ENCODE measurements at regions not wholly inside any gene's neighbourhood (a gene's known extent, or its start where the extent isn't known, plus 50 kb on each side); places are given as distances from the start of the nearest gene placed in this dataset.

DNA sequence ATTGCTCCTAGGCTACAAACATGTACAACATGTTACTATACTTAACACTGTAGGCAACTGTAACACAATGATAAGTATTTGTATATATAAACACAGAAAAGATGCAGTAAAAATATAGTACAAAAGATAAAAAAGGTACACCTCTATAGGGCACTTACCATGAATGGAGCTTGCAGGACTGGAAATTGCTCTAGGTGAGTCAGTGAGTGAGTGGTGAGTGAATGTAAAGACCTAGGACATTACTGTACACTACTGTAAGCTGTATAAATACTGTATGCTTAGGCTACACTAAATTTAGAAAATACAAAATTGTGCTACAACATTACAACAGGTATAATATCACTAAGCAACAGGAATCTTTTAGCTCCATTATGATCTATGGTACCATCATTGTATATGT, 312.0 kb upstream of the PREP start:
- H3K4me1 ChIP-seq: no peaks in the 10 kb centered on the region
- no peak for ATAC-seq
- in situ Hi-C loops (cut with MboI; ENCODE audit: low sequenced_read_pairs in 4 of 4) (no loop called here), intact Hi-C loops (cut with DNase I; ENCODE audit: low total_unique reads) (no loop called here)
- H3K4me3 ChIP-seq: no peak overlapping the region
- no peaks in the 10 kb centered on the region for H3K36me3 ChIP-seq
- TF ChIP-seq, protein P1, sequence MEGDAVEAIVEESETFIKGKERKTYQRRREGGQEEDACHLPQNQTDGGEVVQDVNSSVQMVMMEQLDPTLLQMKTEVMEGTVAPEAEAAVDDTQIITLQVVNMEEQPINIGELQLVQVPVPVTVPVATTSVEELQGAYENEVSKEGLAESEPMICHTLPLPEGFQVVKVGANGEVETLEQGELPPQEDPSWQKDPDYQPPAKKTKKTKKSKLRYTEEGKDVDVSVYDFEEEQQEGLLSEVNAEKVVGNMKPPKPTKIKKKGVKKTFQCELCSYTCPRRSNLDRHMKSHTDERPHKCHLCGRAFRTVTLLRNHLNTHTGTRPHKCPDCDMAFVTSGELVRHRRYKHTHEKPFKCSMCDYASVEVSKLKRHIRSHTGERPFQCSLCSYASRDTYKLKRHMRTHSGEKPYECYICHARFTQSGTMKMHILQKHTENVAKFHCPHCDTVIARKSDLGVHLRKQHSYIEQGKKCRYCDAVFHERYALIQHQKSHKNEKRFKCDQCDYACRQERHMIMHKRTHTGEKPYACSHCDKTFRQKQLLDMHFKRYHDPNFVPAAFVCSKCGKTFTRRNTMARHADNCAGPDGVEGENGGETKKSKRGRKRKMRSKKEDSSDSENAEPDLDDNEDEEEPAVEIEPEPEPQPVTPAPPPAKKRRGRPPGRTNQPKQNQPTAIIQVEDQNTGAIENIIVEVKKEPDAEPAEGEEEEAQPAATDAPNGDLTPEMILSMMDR (IDR thresholded peaks at IDR 0.05 in 4 of 5, conservative IDR thresholded peaks at IDR 0.05 in 1 of 5): no peak
- no peak for TF ChIP-seq POLR2A (IDR thresholded peaks at IDR 0.05)
- H3K27me3 ChIP-seq: no peaks in the 10 kb centered on the region
- peaks cover 0 to 12% (median 0%) of the 10 kb centered on the region in 3 donors for H3K9me3 ChIP-seq
- H3K27ac ChIP-seq: no peak overlapping the region
- no peak for DNase-seq

DNA sequence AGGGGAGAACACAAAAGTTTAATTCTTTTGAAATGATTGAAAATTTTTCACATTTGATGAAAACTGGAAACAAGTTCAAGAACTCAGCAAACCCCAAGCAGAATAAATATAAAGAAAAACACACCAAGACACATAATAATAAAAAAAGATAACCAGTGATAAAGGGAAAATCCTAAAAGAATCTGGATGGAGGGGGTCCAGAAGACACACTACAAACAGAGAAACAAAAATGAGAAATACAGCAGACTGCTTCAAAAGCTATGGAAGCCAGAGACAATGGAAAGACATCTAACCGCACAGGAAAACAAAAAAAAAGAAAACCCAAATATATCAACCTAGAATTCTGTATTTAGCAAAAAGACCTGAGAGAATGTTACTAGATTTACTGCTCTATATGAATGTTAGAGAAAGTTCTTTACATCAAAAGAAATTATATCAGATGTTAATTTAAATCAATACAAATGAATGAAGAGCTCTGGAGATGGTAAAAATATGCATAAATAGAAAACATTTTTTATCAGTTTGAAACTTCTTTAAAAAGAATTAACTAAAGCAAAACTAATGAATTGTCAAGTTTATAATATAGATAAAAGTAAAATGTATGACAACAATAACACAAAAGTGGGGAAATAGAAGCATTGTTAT, 310.7 kb upstream of the PREP start:
- intact Hi-C loops (cut with DNase I; ENCODE audit: low total_unique reads): no loop called here
- Histone ChIP-seq H3K36me3 (no peaks in the 10 kb centered on the region), H3K27me3 (no peaks in the 10 kb centered on the region), H3K27ac (no peak overlapping the region), H3K4me1 (no peaks in the 10 kb centered on the region), H3K4me3 (no peak overlapping the region), H3K9me3 (peaks cover 0 to 12% (median 0%) of the 10 kb centered on the region in 3 donors)
- ATAC-seq: no peak
- TF ChIP-seq, protein P1 (IDR thresholded peaks at IDR 0.05 in 4 of 5, conservative IDR thresholded peaks at IDR 0.05 in 1 of 5): no peak
- no peak for TF ChIP-seq POLR2A (IDR thresholded peaks at IDR 0.05)
- DNase-seq: no peak
- in situ Hi-C loops (cut with MboI; ENCODE audit: low sequenced_read_pairs in 4 of 4): no loop called here

DNA sequence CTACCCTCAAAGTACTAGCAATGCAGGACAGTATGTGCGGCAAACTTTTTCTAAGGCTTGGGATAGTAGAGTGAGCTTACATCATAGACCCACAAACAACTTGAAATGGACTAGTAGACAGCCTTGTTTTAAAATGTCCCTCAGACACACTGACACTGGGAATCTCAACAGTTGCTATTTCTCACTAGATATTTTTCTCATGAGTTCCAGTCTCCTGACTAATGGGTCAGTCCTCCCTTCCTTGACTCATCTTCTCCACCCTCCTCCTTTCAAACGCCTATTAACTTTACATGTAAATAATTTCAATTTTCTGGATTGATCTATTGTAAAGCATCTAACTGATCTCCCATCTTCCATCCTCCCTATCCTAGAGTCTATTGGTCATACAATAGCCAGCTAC, 308.3 kb upstream of the PREP start:
- Histone ChIP-seq H3K27me3 (no peaks in the 10 kb centered on the region), H3K9me3 (peaks cover 0 to 12% (median 0%) of the 10 kb centered on the region in 3 donors), H3K4me3 (no peak overlapping the region), H3K4me1 (no peaks in the 10 kb centered on the region), H3K36me3 (no peaks in the 10 kb centered on the region), H3K27ac (no peak overlapping the region)
- ATAC-seq (no peak), DNase-seq (no peak)
- intact Hi-C loops (cut with DNase I; ENCODE audit: low total_unique reads): no loop called here
- no peak for TF ChIP-seq POLR2A (IDR thresholded peaks at IDR 0.05)
- TF ChIP-seq, protein P1 (IDR thresholded peaks at IDR 0.05 in 4 of 5, conservative IDR thresholded peaks at IDR 0.05 in 1 of 5): no peak
- in situ Hi-C loops (cut with MboI; ENCODE audit: low sequenced_read_pairs in 4 of 4): no loop called here

DNA sequence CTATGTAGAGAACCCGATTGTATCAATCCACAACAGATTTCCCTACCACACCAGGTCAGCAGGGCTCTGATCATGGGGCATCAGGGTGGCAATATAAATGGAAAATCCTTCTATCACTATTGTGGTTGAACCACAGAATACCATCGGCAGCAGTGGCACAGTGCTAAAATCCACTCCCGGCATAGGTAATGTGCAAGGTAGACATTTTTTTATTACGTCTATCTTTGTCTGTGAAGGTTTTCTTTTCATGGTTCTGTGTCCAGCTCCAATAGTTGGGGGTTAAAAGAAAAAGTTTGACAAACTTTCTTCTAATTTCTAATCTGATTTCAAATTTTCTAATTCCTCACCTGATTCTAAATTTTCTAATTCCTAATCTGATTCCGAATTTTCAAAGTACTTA, 302.7 kb upstream of the PREP start:
- Histone ChIP-seq H3K36me3 (no peaks in the 10 kb centered on the region), H3K4me3 (no peak overlapping the region), H3K27ac (no peak overlapping the region), H3K9me3 (no peaks in the 10 kb centered on the region), H3K4me1 (no peaks in the 10 kb centered on the region), H3K27me3 (no peaks in the 10 kb centered on the region)
- DNase-seq (no peak), ATAC-seq (no peak)
- intact Hi-C loops (cut with DNase I; ENCODE audit: low total_unique reads) (no loop called here), in situ Hi-C loops (cut with MboI; ENCODE audit: low sequenced_read_pairs in 4 of 4) (no loop called here)
- no peak for TF ChIP-seq POLR2A (IDR thresholded peaks at IDR 0.05)
- TF ChIP-seq, protein P1 (IDR thresholded peaks at IDR 0.05 in 4 of 5, conservative IDR thresholded peaks at IDR 0.05 in 1 of 5): no peak

DNA sequence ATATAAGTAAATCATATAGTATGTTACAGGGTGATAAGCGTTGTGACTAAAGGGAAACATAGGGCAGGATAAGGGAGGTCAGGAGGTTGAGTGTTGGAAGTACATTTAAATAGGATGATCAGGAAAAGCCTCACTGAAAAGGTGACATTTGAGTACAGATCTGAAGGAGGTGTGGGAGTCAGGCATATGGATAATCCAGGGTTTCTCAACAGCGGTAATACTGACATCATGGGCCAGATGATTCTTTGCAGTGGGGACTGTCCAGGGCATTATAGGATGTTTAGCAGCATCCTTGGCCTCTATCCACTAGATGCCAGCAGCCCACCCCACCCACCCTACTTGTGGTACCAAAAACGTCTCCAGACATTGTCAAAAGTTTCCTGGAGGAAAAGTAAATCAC, 292.6 kb upstream of the PREP start:
- ATAC-seq: no peak
- no peaks in the 10 kb centered on the region for H3K27me3 ChIP-seq
- intact Hi-C loops (cut with DNase I; ENCODE audit: low total_unique reads) (no loop called here), in situ Hi-C loops (cut with MboI; ENCODE audit: low sequenced_read_pairs in 4 of 4) (no loop called here)
- no peak for TF ChIP-seq POLR2A (IDR thresholded peaks at IDR 0.05)
- TF ChIP-seq, protein P1 (IDR thresholded peaks at IDR 0.05 in 4 of 5, conservative IDR thresholded peaks at IDR 0.05 in 1 of 5): no peak
- no peak for DNase-seq
- H3K9me3 ChIP-seq: no peaks in the 10 kb centered on the region
- no peak overlapping the region for H3K27ac ChIP-seq
- no peaks in the 10 kb centered on the region for H3K36me3 ChIP-seq
- H3K4me3 ChIP-seq: no peak overlapping the region
- no peaks in the 10 kb centered on the region for H3K4me1 ChIP-seq

Data from gastrocnemius medialis (tissue), 4 donors.